NCI-H146 treated with DMSO at 0.1 percent for 48 hours (cell line): ENCODE measurements at regions not wholly inside any gene's neighbourhood (a gene's known extent, or its start where the extent isn't known, plus 50 kb on each side); places are given as distances from the start of the nearest gene placed in this dataset.
"Not testable (repeated sequence)": the region's sequence is repeated elsewhere in the genome, so short reads cannot be mapped to it uniquely, and the experiment has no call there.

Experiments used
- DNase-seq: peaks from one replicate; lab custom pipeline; 2025; ENCODE audit not compliant: unreplicated experiment; lab: John Stamatoyannopoulos, UW

DNA sequence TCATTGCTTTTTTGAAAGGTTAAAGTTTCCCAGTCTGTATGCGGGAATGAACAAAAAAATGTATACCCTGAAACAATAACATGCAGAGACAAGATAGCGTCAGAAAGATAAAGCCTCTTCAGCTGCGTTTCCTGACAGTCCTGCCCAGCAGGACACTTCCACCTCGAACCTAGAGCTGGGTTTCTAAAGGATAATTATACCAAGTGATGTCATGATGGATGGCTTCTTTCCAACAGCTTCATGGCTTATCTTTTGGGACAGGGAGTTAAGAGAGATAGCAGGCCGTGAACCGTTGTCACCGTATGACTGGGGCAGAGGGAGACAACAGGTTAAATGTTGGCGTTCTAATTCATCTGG is 267.6 kb upstream of the SGK1 start:
- peak; percentile 100 for DNase-seq

DNA sequence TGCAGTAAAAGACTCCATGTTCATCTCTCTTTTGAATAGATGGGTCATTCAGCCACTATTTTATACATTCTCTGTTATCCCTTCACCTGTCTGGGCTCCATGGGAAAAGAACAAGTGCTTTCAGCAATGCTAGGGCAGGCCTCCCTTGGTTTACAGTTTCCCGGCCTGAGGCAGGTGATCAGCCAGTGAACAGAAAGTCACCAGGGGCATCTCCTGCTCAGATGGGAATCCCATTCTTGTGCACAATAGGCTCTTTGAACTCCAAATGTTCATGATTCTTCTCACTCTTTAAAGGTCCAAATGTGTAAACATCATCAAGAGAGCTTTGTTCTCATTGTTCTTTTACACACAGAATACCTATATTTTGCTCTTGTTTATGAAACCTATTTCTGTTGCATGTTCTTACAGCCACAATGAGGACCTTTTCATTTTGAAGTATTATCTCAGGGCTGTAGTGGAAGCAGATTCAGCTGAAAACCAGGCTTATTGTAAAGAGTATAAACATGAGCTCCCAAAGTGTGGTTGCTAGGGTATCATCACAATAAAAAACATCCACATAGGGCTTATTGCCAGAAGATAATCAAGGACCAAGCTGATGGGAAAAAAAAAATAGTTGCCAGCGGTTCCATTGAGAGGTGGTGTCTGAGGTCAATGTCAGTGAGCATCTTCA is 267.1 kb upstream of the SGK1 start:
- DNase-seq = peak; percentile 94

DNA sequence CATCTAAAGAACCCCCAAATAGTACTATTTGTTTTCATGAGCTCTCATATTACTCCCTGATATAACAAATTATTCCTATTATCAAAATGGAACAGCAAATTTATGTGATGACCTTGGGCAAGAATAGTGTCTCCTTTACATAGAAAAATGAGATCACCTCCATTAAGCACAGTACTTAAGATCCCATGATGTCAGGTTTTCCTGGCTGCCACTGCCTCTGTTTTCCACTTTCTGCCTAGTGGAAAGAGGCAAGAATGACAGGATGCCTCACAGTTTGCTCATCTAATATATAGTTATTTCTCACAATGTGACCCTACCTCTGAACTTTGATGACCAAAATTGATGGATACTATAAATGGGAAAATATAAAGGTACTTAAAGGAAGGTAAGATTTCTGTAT is 260.1 kb upstream of the SGK1 start:
- DNase-seq = no peak

DNA sequence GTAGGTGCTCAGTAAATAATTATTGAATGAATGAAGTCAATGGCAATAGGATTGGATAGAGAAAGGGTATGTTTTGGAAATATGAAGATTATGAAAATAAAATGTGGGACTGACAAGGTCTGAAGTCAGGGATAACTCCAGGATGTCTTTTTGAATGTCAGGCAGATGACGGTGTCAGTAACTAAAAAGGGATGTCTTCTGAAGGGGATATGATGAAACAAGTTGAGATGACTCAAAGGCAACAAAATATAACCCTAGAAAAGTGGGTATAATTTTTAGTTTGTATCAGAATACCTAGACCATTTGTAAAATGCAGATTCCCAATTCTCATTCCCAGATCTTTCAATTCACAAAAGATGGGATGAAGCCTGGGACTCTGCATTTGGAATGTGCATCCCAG is 257.3 kb upstream of the SGK1 start:
- DNase-seq = no peak

DNA sequence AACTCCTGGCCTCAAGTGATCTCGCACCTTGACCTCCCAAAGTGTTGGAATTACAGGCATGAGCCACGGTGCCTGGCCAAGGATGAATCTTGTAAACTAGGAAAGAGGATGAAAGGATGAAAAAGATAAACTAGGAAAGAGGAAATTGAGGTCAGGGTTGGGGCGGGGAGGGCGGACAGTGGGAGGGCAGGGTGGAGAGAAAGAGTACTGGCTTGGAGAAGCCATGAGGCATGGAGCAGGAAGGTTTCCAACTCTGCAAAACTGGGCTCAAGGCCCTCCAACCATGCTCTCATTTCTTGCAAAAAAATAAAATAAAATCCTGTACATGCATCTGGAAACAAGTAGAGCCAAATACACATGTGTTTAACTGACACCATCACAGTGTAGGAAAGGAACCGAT is 256.6 kb upstream of the SGK1 start:
- DNase-seq = no peak

DNA sequence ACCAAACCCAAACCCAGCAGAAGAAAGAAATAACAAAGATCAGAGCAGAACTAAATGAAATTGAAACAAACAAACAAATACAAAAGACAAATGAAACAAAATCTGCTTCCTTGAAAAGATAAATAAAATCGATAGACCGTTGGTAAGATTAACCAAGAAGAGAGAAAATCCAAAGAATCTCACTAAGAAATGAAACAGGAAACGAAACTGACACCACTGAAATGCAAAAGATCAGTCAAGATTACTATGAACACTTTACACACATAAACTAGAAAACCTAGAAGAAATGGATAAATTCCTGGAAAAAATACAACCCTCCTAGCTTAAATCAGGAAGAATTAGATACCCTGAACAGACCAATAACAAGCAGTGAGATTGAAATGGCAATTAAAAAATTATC is 252.1 kb upstream of the SGK1 start:
- not testable (repeated sequence) for DNase-seq

DNA sequence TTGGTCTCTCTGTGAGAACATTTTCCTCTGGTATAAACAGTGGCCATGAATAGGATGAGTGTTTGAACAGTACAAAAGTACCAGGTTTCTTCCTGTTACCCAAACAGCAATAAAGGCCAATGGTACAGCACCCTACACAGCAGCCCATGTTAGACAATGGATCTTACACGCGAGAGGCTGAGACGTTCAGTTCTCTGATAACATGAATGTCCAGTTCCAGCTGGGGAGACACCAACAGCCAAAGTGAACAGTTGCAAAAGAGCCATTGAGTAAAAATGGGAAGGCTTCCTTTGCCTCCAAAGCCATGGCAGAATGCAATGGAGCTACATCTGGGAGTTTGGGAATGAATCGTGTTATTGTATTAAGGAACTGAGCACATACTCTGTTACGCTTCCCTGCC is 246.8 kb upstream of the SGK1 start:
- DNase-seq = peak; percentile 99

DNA sequence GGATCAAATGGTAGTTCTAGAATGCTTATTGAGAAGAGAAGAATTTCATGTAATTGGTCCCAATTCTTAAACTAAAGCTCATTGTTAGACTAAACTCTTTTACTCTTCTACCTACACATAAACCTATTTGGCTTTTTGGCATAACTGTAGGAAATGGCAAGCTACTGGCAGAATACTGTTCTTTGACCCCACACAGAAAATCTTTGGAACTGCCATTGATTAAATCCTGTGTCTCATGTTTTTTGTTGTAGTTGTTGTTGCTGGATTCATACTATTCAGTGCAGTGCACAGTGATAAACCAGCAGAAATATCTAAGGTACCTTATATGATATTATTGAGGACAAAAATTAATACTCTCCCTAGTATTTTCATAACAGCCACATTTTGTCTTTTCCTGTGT is 242.1 kb upstream of the SGK1 start:
- DNase-seq = no peak

DNA sequence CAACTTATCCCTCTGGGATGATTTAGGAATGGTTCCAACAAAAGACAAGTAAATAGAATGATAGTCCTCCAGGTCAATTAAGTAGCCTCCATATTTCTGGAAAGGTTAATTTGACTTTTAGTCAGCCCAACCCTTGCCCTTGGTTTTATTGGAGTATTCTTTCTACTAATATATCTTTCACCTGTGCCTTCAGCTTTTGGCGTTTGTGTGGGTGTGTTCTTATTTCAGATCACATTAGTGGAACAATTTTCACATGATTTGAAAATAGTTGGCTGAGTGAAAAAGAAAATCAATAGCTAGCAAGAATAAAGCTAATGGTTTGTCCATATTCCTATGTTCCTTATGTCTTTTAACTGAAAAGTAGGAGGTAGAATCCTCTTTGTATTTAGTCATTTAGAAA is 239.6 kb upstream of the SGK1 start:
- no peak for DNase-seq

DNA sequence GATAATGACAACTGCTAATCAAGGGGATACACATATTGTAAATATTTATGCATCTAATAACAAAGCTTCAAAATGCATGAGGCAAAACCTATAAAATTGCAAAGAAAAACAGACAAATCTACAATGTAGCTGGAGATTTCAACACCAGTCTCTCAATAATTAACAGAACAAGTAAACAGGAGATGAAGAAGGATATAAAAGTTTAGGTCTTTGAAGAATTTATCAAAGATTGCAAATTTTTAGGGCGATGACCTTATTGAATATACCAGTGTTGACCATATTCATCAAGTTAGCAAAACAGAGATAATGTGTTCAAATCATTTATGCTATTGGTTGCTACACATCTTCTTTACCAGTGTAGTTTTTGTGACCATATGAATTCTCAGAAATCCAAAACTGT is 237.8 kb upstream of the SGK1 start:
- no peak for DNase-seq

DNA sequence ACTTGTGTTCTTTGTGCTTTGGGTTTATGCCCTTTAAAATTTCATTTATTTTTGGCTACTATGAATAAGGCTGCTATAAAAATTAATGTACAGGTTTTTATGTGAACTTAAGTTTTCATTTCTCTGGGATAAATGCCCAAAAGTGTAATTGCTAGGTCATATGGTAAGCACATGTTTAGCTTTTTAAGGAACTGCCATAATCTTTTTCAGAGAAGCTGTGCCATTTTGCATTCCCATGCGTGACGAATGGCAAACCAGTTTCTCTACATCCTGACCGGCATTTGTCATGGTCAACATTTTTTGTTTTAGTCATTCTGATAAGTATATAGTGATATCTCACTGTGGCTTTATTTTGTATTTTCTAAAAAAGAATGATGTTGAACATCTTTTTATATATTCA is 236.0 kb upstream of the SGK1 start:
- no peak for DNase-seq

DNA sequence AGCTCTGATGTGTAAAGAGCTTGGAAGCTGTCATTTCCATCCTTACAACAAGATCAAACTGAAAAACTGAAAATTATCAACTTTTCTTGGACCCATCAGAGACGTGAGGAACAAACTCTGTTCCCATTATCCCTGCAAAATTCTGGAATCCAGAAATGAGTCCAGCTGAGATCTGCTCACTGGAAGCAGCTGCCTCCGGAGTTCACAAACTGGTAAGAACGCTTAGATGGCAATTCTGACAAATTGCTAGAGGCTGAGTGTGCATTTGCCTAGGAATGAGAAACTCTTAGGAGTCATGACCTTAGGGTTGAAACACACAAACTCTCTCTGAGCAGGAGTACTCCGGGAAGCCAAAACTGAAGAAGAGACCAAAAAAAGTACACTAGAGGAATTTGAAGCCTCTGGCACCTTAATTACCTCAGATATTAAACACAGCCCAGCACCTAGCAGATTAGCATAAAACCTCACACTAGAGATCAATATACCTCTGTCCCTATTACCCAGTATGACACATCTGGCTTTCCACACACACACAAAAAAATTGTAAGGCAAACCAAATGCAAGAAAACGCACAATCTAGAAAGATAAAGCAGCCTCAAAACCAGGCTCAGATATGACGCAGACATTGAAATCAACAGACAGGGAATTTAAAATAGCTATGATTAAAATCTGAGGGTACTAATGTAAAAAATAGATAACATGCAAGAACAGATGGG is 233.5 kb upstream of the SGK1 start:
- DNase-seq = no peak

DNA sequence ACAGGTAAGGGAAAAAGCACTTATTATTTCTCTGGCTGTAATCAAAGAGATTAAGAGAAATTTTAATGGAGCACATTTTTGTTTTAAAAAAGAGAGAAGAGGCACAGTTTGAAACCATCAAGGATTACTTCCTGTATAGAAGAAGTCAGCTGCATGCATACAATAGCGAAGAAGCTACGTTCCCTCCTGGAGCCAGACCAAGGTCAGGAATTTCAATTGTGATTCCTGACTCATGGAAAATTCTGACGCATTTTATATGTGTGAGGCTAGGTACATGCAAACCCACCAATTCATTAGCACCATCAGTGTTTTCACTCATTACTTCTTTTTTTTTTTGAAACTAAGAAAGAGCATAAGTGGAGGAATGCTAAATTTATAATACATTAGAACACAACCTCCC is 232.7 kb upstream of the SGK1 start:
- no peak for DNase-seq

DNA sequence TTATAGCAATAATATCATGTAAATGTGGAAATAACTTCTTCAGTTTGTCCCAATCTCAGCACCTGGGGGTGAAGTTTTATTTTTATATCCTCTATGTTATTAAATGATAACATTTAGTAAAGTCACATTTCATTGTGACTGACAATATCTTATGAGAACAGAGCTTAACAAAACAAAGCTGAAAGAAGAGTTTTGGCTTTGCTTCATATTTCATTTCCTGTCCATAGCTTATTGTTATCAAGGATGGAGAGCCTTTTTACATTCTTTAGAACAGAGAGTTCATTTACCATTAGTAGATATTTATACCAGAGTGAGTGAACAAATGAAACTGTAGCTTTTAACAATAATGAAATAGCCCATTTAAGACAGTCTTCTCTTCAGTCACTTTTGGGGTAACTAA is 231.9 kb upstream of the SGK1 start:
- no peak for DNase-seq

DNA sequence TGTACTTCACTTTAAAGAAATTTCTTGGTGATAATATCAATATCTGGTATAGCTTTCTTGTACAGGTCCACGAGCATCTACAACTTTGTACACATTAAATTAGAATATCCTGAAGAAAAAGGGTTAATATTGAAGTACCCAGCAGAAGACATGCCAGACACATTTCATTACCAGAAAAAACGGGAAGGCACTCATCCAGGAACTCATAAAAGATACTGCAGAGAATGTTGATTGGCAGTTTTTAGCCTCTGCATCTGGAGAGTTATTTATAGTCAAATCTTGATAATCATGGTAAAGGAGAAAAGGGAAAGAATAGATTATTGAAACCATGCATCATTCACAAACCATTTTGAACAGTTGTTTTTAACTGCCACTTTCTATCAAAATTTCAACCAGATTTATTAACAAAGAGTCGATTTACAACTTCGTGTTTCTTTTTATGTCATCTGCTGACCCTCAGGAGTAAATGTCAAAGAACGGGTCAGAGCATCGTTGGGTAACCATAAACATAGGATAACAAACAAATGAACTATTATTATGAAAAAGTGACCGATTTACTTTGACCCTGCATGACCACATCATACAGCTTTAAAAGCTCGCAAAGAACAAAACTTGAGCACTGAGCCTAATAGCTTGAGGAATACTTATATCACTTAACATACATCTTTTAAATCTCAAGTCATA is 229.2 kb upstream of the SGK1 start:
- DNase-seq = no peak

DNA sequence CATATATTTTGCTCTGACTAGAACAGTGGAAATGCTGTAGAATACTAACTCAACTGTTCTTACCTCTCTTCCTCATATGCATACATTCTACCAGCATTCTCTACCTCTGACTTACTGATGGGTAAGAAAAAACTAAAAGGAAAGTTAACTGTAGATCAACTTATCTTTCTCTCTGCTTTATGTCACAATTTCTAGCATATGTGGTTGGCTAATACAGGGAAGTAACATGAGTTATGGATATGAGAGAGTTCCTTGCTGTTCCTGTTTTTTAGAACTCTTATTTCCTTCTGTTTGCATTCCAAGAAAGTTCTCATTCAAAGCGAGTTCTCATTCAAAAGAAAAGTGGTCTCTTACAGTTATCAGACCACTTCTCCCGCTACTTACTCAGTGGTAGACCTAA is 226.8 kb upstream of the SGK1 start:
- no peak for DNase-seq

DNA sequence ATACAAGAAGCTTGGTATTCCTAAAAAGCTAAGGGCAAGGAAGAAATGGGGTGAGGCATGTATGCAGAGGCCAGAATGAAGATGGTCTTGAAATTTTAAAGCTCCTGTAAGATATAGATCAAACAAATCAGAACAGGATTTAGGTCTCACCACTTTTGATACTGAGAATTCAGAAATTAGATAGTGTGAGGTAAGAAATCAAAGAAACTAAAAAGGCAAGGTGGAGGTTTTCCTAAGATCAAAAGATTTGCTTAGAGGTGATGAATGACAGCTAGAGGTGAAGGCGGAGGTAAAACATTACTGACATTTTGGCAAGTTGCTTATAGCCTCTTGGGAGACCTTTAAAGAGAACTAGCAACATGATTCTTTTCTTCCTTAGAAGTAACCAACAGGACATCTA is 225.2 kb upstream of the SGK1 start:
- no peak for DNase-seq

DNA sequence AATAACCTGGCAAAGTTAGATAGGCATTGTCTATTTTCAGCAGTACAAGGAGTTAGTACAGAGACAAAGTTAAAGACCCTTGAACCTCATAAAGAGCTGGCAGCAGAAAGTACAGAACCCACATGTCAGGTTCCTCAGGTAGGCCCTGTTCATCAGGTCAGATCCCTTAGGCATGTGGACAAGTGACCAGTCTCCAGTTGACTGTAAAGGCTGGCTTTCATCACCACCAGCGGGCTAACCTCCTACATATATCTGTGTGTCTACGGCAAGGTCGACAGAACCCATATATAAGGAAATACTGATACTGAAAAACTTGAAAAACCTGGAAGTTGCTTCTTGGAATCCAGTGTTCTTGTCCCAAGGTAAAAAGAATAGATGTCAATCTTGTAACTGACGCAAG is 223.1 kb upstream of the SGK1 start:
- no peak for DNase-seq

DNA sequence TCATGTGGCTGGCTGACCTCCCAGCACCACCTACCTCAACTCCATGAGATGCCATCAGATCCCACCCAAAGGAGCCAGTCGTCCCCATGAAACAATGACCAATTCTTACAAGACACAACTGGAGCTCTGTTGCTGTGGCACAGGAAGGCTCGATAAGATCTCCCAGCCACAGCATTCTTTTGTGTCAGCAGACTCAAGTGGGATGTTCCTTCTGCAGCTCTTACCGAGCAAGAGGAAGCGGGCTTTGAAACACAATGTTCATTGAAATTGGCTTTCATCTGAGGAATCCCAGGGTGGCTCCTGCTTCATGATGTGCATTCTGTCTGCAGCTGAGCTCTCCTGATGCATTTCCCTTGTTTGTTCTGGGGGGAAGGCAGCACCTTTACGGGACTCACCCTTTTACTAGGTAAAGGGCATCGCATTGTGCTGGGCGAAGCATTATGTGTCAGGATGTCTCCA is 222.0 kb upstream of the SGK1 start:
- no peak for DNase-seq

DNA sequence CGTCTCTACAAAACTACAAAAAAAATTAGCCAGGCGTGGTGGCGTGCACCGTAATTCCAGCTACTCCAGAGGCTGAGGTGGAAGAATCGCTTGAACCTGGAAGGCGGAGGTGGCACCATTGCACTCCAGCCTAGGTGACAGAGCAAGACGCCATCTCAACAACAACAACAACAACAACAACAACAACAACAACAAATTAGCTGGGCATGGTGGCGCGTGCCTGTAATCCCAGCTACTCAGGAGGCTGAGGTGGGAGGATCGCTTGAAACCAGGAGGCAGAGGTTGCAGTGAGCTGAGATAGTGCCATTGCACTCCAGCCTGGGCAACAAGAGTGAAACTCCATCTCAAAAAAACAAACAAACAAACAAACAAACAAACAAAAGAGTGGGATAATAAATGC is 219.9 kb upstream of the SGK1 start:
- not testable (repeated sequence) for DNase-seq

DNA sequence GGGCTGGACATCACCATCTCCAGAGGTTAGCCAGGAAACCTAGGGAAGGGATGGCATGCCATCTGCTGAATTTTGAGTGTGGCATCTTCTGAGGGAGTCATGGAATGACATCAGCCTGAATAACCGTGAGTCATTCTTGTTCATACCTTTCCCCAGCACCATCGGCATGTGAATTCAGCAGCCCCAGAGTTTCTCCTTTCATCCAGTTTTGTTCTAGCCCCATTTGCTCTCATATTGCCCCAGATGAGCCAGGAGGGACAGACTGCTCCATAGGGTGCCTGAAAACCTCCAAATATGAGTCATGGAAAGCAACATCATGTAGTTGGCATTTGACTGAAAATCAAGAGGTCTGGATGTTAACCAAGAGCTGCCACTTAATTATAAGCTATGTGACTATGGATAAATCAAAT is 219.2 kb upstream of the SGK1 start:
- DNase-seq = no peak

DNA sequence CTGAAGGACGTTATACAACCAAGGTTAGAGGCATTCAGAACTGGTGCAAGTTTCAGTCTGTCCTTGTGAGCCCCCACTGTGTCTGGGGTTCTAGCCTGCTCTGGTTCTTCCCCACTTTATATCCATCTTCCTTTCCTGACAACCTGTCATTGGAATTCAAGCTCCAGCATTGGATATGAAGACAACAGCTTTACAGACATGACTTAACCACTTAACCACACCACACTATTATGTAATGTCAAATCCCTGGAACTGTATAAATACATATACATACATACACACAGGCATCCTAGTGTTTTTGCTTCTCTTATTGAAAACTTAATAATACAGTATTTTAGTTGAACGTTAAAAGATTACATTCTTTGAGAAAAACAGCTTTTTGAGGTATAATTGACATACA is 217.9 kb upstream of the SGK1 start:
- no peak for DNase-seq
